HepG2 (cell line): ENCODE measurements at regions not wholly inside any gene's neighbourhood (a gene's known extent, or its start where the extent isn't known, plus 50 kb on each side); places are given as distances from the start of the nearest gene placed in this dataset.

Experiments used
- FOXO1 ChIP-seq: sonication (generic); formaldehyde crosslinking; IDR thresholded peaks from 2 replicates; pipeline ENCODE4 v1.4.0; 2020; ENCODE audit warnings: missing genetic modification reagents
- FOXP1 ChIP-seq, 2 experiments: fragments of 450-650 bp in 1 of 2; IDR thresholded peaks; 2 replicates each; pipeline ENCODE4 v1.6.1; 2017 to 2018; ENCODE audit warnings: antibody characterized with exemption in 1 of 2
- HDAC2 ChIP-seq: sonication (generic); formaldehyde crosslinking; IDR thresholded peaks from 2 replicates; pipeline ENCODE4 v1.4.0; 2020; ENCODE audit warnings: missing genetic modification reagents
- IRF2 ChIP-seq: IDR thresholded peaks from 2 replicates; pipeline ENCODE4 v1.6.1; 2018; ENCODE audit warnings: missing genetic modification reagents, missing compliant biosample characterization
- KAT8 ChIP-seq: IDR thresholded peaks from 2 replicates; pipeline ENCODE4 v1.6.1; 2016; ENCODE audit warnings: missing genetic modification reagents, missing compliant biosample characterization
- NFE2L2 ChIP-seq: fragments of 150-350 bp; IDR thresholded peaks from 2 replicates; pipeline ENCODE4 v1.6.1; 2014; ENCODE audit warnings: low read length
- NR2F1 ChIP-seq, 2 experiments: fragments of 450-650 bp in 1 of 2; formaldehyde crosslinking in 1 of 2; IDR thresholded peaks; 2 replicates each; pipeline versions ENCODE4 v1.5.0 to v1.6.1; 2016 to 2020; ENCODE audit warnings: mild to moderate bottlenecking in 1 of 2, missing compliant biosample characterization in 1 of 2, missing genetic modification reagents in 1 of 2, moderate library complexity in 1 of 2
- ONECUT2 ChIP-seq: sonication (generic); formaldehyde crosslinking; IDR thresholded peaks from 2 replicates; pipeline ENCODE4 v1.4.0; 2020; ENCODE audit warnings: missing genetic modification reagents
- RCOR2 ChIP-seq: IDR thresholded peaks from 2 replicates; pipeline ENCODE4 v1.6.1; 2016; ENCODE audit warnings: missing biosample characterization, missing genetic modification reagents
- SIX1 ChIP-seq: sonication (generic); formaldehyde crosslinking; IDR thresholded peaks from 2 replicates; pipeline ENCODE4 v1.4.0; 2020; ENCODE audit warnings: missing genetic modification reagents, borderline replicate concordance
- TEAD3 ChIP-seq: optimal IDR thresholded peaks from 2 replicates; pipeline ENCODE3; 2016; ENCODE audit warnings: borderline replicate concordance
- YEATS4 ChIP-seq: sonication (generic); formaldehyde crosslinking; IDR thresholded peaks from 2 replicates; pipeline ENCODE4 v1.4.0; 2020; ENCODE audit warnings: missing genetic modification reagents, borderline replicate concordance
- ZNF546 ChIP-seq: sonication (generic); formaldehyde crosslinking; conservative IDR thresholded peaks from 2 replicates; pipeline ENCODE4 v1.8.1; 2023; ENCODE audit warnings: mild to moderate bottlenecking, missing genetic modification reagents
- ZSCAN9 ChIP-seq: IDR thresholded peaks from 2 replicates; pipeline ENCODE4 v1.6.1; 2016; ENCODE audit warnings: borderline replicate concordance
- TF ChIP-seq, protein P1 (sequence below): IDR thresholded peaks from 2 replicates; pipeline ENCODE4 v1.6.1; 2016; ENCODE audit warnings: low read depth
- TF ChIP-seq, protein P2 (sequence below): IDR thresholded peaks from 2 replicates; pipeline ENCODE4 v1.6.1; 2012; ENCODE audit warnings: inconsistent platforms
- TF ChIP-seq, protein P3 (sequence below): sonication (generic); formaldehyde crosslinking; IDR thresholded peaks from 2 replicates; pipeline ENCODE4 v1.4.0; 2020; ENCODE audit warnings: missing genetic modification reagents
- TF ChIP-seq, protein P4 (sequence below): IDR thresholded peaks from 2 replicates; pipeline ENCODE4 v1.6.1; 2016; ENCODE audit warnings: mild to moderate bottlenecking
- TF ChIP-seq, protein P5 (sequence below): sonication (generic); formaldehyde crosslinking; IDR thresholded peaks from 2 replicates; pipeline ENCODE4 v1.8.0; 2022; ENCODE audit warnings: mild to moderate bottlenecking, missing genetic modification reagents
- TF ChIP-seq, protein P6 (sequence below): sonication (generic); formaldehyde crosslinking; conservative IDR thresholded peaks from 2 replicates; pipeline ENCODE4 v1.4.0; 2020; ENCODE audit warnings: missing genetic modification reagents
- TF ChIP-seq, protein P7 (sequence below): sonication (generic); formaldehyde crosslinking; IDR thresholded peaks from 2 replicates; pipeline ENCODE4 v1.4.0; 2020; ENCODE audit warnings: low read depth, mild to moderate bottlenecking, missing genetic modification reagents

DNA sequence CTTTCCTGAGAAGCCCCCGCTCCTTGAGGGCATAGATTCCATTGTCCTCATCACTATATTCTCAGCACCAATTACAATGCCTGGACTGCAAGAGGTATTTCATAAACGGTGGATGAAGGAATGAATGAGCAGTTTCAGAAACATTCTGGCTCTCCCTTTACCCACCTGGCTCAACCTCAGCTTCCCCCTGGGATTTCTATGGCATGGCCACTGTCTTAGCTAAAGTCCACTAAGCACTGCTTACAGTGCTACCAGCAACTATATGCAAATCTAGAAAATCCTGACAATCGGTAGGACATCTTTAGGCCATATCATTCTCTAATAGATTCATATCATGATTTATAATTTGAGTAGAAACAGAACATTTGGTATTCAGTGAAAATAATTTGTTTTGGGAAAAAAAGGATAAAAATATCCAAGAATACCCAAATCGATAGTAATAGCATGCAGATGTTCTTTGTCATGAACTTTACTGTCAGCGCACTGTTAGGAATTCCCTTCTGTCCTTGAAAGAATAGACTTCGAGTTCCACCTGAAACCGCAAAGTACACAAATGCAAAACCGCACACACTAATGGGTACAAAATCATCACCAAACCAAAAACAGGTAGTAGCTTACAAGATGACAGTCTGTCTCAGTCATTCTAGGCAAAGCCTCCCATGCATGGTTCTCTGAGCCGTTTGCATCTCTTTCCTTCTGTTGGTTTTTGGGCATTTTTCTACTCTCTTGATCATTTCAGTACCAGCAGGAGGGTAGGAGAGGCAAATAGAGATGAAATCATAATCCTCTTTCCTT lies 303.6 kb upstream of the ID2 start (continued):
- TF ChIP-seq, protein P1, sequence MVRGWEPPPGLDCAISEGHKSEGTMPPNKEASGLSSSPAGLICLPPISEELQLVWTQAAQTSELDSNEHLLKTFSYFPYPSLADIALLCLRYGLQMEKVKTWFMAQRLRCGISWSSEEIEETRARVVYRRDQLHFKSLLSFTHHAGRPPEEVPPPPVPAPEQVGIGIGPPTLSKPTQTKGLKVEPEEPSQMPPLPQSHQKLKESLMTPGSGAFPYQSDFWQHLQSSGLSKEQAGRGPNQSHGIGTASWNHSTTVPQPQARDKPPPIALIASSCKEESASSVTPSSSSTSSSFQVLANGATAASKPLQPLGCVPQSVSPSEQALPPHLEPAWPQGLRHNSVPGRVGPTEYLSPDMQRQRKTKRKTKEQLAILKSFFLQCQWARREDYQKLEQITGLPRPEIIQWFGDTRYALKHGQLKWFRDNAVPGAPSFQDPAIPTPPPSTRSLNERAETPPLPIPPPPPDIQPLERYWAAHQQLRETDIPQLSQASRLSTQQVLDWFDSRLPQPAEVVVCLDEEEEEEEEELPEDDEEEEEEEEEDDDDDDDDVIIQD, result 0 out of 2 replicates have a peak, but pooled peaks have one; percentile 43
- TF ChIP-seq, protein P2, sequence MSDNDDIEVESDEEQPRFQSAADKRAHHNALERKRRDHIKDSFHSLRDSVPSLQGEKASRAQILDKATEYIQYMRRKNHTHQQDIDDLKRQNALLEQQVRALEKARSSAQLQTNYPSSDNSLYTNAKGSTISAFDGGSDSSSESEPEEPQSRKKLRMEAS, result peak; percentile 28; the same call in 1 of the 2 replicates
- TF ChIP-seq RCOR2 (CRISPR knock-in tag), result peak; percentile 61; the same call in 1 of the 2 replicates
- peak; percentile 52; the same call in 1 of the 2 replicates for TF ChIP-seq IRF2 (CRISPR knock-in tag)
- peak; percentile 38; the same call in 1 of the 2 replicates for TF ChIP-seq KAT8
- peak; percentile 81 for TF ChIP-seq HDAC2
- no peak for TF ChIP-seq FOXP1 (IDR thresholded peaks at IDR 0.05)
- peak; percentile 32; the same call in 1 of the 2 replicates for TF ChIP-seq FOXP1 (CRISPR knock-in tag; IDR thresholded peaks at IDR 0.05)
- TF ChIP-seq ZNF546 (CRISPR knock-in tag), result 0 out of 2 replicates have a peak, but pooled peaks have one; percentile 62
- peak; percentile 81 for TF ChIP-seq TEAD3 (CRISPR knock-in tag)
- TF ChIP-seq, protein P3, sequence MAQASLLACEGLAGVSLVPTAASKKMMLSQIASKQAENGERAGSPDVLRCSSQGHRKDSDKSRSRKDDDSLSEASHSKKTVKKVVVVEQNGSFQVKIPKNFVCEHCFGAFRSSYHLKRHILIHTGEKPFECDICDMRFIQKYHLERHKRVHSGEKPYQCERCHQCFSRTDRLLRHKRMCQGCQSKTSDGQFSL (CRISPR knock-in tag), result no peak
- TF ChIP-seq NFE2L2, result no peak
- TF ChIP-seq, protein P4, sequence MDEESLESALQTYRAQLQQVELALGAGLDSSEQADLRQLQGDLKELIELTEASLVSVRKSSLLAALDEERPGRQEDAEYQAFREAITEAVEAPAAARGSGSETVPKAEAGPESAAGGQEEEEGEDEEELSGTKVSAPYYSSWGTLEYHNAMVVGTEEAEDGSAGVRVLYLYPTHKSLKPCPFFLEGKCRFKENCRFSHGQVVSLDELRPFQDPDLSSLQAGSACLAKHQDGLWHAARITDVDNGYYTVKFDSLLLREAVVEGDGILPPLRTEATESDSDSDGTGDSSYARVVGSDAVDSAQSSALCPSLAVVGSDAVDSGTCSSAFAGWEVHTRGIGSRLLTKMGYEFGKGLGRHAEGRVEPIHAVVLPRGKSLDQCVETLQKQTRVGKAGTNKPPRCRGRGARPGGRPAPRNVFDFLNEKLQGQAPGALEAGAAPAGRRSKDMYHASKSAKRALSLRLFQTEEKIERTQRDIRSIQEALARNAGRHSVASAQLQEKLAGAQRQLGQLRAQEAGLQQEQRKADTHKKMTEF (CRISPR knock-in tag), result peak; percentile 29; the same call in 1 of the 2 replicates
- TF ChIP-seq, protein P5, sequence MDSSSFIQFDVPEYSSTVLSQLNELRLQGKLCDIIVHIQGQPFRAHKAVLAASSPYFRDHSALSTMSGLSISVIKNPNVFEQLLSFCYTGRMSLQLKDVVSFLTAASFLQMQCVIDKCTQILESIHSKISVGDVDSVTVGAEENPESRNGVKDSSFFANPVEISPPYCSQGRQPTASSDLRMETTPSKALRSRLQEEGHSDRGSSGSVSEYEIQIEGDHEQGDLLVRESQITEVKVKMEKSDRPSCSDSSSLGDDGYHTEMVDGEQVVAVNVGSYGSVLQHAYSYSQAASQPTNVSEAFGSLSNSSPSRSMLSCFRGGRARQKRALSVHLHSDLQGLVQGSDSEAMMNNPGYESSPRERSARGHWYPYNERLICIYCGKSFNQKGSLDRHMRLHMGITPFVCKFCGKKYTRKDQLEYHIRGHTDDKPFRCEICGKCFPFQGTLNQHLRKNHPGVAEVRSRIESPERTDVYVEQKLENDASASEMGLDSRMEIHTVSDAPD, result peak; percentile 74; the same call in 1 of the 2 replicates
- TF ChIP-seq, protein P6, sequence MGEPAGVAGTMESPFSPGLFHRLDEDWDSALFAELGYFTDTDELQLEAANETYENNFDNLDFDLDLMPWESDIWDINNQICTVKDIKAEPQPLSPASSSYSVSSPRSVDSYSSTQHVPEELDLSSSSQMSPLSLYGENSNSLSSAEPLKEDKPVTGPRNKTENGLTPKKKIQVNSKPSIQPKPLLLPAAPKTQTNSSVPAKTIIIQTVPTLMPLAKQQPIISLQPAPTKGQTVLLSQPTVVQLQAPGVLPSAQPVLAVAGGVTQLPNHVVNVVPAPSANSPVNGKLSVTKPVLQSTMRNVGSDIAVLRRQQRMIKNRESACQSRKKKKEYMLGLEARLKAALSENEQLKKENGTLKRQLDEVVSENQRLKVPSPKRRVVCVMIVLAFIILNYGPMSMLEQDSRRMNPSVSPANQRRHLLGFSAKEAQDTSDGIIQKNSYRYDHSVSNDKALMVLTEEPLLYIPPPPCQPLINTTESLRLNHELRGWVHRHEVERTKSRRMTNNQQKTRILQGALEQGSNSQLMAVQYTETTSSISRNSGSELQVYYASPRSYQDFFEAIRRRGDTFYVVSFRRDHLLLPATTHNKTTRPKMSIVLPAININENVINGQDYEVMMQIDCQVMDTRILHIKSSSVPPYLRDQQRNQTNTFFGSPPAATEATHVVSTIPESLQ (CRISPR knock-in tag), result no peak
- TF ChIP-seq SIX1, result peak; percentile 37; the same call in 1 of the 2 replicates
- TF ChIP-seq FOXO1 (CRISPR knock-in tag), result peak; percentile 63; the same call in 1 of the 2 replicates
- TF ChIP-seq, protein P7, sequence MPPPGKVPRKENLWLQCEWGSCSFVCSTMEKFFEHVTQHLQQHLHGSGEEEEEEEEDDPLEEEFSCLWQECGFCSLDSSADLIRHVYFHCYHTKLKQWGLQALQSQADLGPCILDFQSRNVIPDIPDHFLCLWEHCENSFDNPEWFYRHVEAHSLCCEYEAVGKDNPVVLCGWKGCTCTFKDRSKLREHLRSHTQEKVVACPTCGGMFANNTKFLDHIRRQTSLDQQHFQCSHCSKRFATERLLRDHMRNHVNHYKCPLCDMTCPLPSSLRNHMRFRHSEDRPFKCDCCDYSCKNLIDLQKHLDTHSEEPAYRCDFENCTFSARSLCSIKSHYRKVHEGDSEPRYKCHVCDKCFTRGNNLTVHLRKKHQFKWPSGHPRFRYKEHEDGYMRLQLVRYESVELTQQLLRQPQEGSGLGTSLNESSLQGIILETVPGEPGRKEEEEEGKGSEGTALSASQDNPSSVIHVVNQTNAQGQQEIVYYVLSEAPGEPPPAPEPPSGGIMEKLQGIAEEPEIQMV (CRISPR knock-in tag), result no peak
- TF ChIP-seq ONECUT2 (CRISPR knock-in tag), result peak; percentile 78
- 0 out of 2 replicates have a peak, but pooled peaks have one; percentile 69 for TF ChIP-seq ZSCAN9 (CRISPR knock-in tag)
- TF ChIP-seq NR2F1 (CRISPR knock-in tag; IDR thresholded peaks at IDR 0.05), result no peak
- TF ChIP-seq YEATS4 (CRISPR knock-in tag), result 0 out of 2 replicates have a peak, but pooled peaks have one; percentile 14
